Mesothelial cell of epicardium (in vitro differentiated cells): ENCODE measurements at regions not wholly inside any gene's neighbourhood (a gene's known extent, or its start where the extent isn't known, plus 50 kb on each side); places are given as distances from the start of the nearest gene placed in this dataset.

Source experiments
- DNase-seq, 2 experiments: peaks; one replicate each; pipeline ENCODE4 v3.0.0; 2021; ENCODE audit warnings: low spot score in 2 of 2; ENCODE audit not compliant: unreplicated experiment in 2 of 2
- H3K27ac Mint-ChIP-seq: 2 replicates; pipeline ENCODE4 v1.8.0; 2021; ENCODE audit warnings: mixed read lengths
- H3K27me3 Mint-ChIP-seq: 2 replicates; pipeline ENCODE4 v1.8.0; 2021; ENCODE audit warnings: low read depth, mixed read lengths
- H3K36me3 Mint-ChIP-seq: 2 replicates; pipeline ENCODE4 v1.8.0; 2021; ENCODE audit warnings: mixed read lengths
- H3K4me1 Mint-ChIP-seq: 2 replicates; pipeline ENCODE4 v1.8.0; 2021; ENCODE audit warnings: mixed read lengths
- H3K4me3 Mint-ChIP-seq: 2 replicates; pipeline ENCODE4 v1.8.0; 2021; ENCODE audit warnings: mild to moderate bottlenecking, moderate library complexity, mixed read lengths
- H3K9me3 Mint-ChIP-seq: 2 replicates; pipeline ENCODE4 v1.8.0; 2021; ENCODE audit warnings: mixed read lengths
- CTCF ChIP-seq: fragments of 200-600 bp; sonication (generic); IDR thresholded peaks from one replicate; pipeline ENCODE4 v1.5.0; 2021; ENCODE audit warnings: antibody characterized with exemption; ENCODE audit not compliant: unreplicated experiment

GRCh38 chr11:30652801-30653200, 66.6 kb upstream of the MPPED2 start:
- Mint-ChIP-seq H3K4me1 (peaks cover 4% of the 10 kb centered on the region), H3K36me3 (no peaks in the 10 kb centered on the region), H3K9me3 (peaks cover 7% of the 10 kb centered on the region), H3K4me3 (no peak overlapping the region), H3K27ac (no peak overlapping the region), H3K27me3 (no peaks in the 10 kb centered on the region)
- DNase-seq = no peak
- TF ChIP-seq CTCF = no peak

GRCh38 chr11:30650266-30650665, 64.1 kb upstream of the MPPED2 start:
- no peaks in the 10 kb centered on the region for H3K36me3 Mint-ChIP-seq
- no peak overlapping the region for H3K4me3 Mint-ChIP-seq
- no peak for DNase-seq
- no peak for TF ChIP-seq CTCF
- no peak overlapping the region for H3K27ac Mint-ChIP-seq
- H3K27me3 Mint-ChIP-seq = no peaks in the 10 kb centered on the region
- H3K9me3 Mint-ChIP-seq = peaks cover 13% of the 10 kb centered on the region
- peaks cover 4% of the 10 kb centered on the region for H3K4me1 Mint-ChIP-seq
